PC-9 (cell line): ENCODE measurements at regions not wholly inside any gene's neighbourhood (a gene's known extent, or its start where the extent isn't known, plus 50 kb on each side); places are given as distances from the start of the nearest gene placed in this dataset.

Source experiments
- BruUV-seq: library from RNA; stranded (reverse); fragments of 400-500 nt; replicated peaks from 2 replicates; lab custom pipeline; 2021; lab: Mats Ljungman, UMichigan
- CTCF ChIA-PET: fragments of 300-600 bp; sonication (Branson Sonifier 250); formaldehyde crosslinking; loops from one replicate; lab custom pipeline; 2022; ENCODE audit warnings: antibody characterized with exemption; lab: Charles Lee
- POLR2A ChIA-PET: fragments of 300-600 bp; sonication (Branson Sonifier 250); formaldehyde crosslinking; loops from one replicate; lab custom pipeline; 2022; ENCODE audit warnings: antibody characterized with exemption; ENCODE audit not compliant: unreplicated experiment; lab: Charles Lee
- DNase-seq, 2 experiments: peaks; one replicate each; pipeline versions ENCODE4 v3.0.0 to v3.0.0-alpha.2; 2015 to 2022; ENCODE audit warnings: mixed read lengths in 1 of 2
- H2AFZ ChIP-seq: fragments of 200-600 bp; sonication (generic); 2 replicates; pipeline ENCODE4 v1.8.1; 2017; ENCODE audit warnings: antibody characterized with exemption
- H3F3A ChIP-seq: fragments of 200-600 bp; sonication (generic); 2 replicates; pipeline ENCODE4 v1.8.1; 2017; ENCODE audit warnings: antibody characterized with exemption, mild to moderate bottlenecking, low read depth; ENCODE audit not compliant: insufficient read depth
- H3K27ac ChIP-seq: fragments of 200-600 bp; sonication (generic); 2 replicates; pipeline ENCODE4 v1.6.1; 2016; ENCODE audit warnings: mixed run types
- H3K27me3 ChIP-seq: fragments of 200-600 bp; sonication (generic); 2 replicates; pipeline ENCODE4 v1.6.1; 2016; ENCODE audit warnings: low read depth, mixed run types; ENCODE audit not compliant: insufficient read depth
- H3K36me3 ChIP-seq: fragments of 200-600 bp; sonication (generic); 2 replicates; pipeline ENCODE4 v1.6.1; 2016; ENCODE audit warnings: low read depth, mixed run types
- H3K4me1 ChIP-seq: fragments of 200-600 bp; sonication (generic); replicated peaks from 2 replicates; pipeline ENCODE4 v1.6.1; 2016; ENCODE audit warnings: mixed run types; ENCODE audit not compliant: insufficient read depth
- H3K4me2 ChIP-seq: fragments of 200-600 bp; sonication (generic); 2 replicates; pipeline ENCODE4 v1.6.1; 2017; ENCODE audit warnings: mixed run types
- H3K4me3 ChIP-seq: fragments of 200-600 bp; sonication (generic); 2 replicates; pipeline ENCODE4 v1.6.1; 2016; ENCODE audit warnings: mixed run types
- H3K79me2 ChIP-seq: fragments of 200-600 bp; sonication (generic); 2 replicates; pipeline ENCODE4 v1.6.1; 2017; ENCODE audit warnings: low read depth, mixed run types
- H3K9me2 ChIP-seq: fragments of 200-600 bp; sonication (generic); 2 replicates; pipeline ENCODE4 v1.8.1; 2017; ENCODE audit warnings: mild to moderate bottlenecking; ENCODE audit not compliant: insufficient read depth
- H3K9me3 ChIP-seq: fragments of 200-600 bp; sonication (generic); 2 replicates; pipeline ENCODE4 v1.8.1; 2016; ENCODE audit warnings: low read depth; ENCODE audit not compliant: insufficient read depth
- H4K20me1 ChIP-seq: fragments of 200-600 bp; sonication (generic); 2 replicates; pipeline ENCODE4 v1.8.1; 2017; ENCODE audit not compliant: insufficient read depth
- EZH2 ChIP-seq: fragments of 200-600 bp; sonication (generic); IDR thresholded peaks from 2 replicates; pipeline ENCODE4 v1.8.0; 2017; ENCODE audit warnings: antibody characterized with exemption, low read depth
- intact Hi-C: fragments of 100-400 bp; cut with micrococcal nuclease; formaldehyde crosslinking; loops from one replicate; pipeline ENCODE4 v1.10.0; 2022; ENCODE audit not compliant: unreplicated experiment
- TF ChIP-seq, protein P1 (sequence below): fragments of 200-600 bp; sonication (generic); conservative IDR thresholded peaks from 2 replicates; pipeline ENCODE4 v1.6.1; 2017; ENCODE audit warnings: mixed run types, antibody characterized with exemption, mild to moderate bottlenecking, moderate library complexity

DNA sequence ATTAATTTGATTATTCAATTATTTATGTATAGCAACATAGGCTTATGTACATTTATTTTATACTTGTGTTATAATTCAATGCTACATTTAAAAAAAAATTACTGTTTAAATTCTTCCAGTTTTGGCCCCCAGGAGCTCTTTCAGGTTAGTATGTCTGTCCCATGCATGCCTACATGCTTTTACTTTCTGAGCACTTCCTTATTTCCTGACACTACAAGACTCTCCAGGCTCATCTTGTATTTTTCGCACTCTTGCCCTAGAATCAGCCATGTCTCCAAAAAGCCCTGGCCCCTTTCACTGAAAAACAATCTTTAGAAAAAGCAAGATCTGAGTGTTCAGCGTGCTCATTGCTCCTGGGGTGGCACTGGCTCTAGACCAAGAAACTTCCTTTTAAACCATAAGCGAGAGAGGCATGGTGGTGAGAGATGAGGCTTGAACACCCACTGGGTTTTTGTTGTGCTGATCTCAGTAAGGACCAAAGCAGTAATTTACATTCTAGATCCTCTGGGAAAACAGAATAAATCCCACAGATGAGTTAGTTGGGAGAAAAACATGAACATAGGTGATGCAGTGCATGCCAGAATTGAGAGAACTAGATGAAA is 95.0 kb downstream of the SLC30A10 start:
- no peaks in the 10 kb centered on the region for H3K9me2 ChIP-seq
- H4K20me1 ChIP-seq: no peaks in the 10 kb centered on the region
- no peak overlapping the region for H3K4me2 ChIP-seq
- H3K4me1 ChIP-seq: no peaks in the 10 kb centered on the region
- H3K79me2 ChIP-seq: no peaks in the 10 kb centered on the region
- H3K27me3 ChIP-seq: no peaks in the 10 kb centered on the region
- no peak overlapping the region for H3K27ac ChIP-seq
- H3K9me3 ChIP-seq: no peaks in the 10 kb centered on the region
- BruUV-seq: no TSS peak
- H2AFZ ChIP-seq: no peak overlapping the region
- intact Hi-C loops: no loop called here
- no peak overlapping the region for H3K4me3 ChIP-seq
- ChIA-PET POLR2A (no interaction called here), CTCF (no interaction called here)
- TF ChIP-seq EZH2: no peak
- TF ChIP-seq, protein P1, sequence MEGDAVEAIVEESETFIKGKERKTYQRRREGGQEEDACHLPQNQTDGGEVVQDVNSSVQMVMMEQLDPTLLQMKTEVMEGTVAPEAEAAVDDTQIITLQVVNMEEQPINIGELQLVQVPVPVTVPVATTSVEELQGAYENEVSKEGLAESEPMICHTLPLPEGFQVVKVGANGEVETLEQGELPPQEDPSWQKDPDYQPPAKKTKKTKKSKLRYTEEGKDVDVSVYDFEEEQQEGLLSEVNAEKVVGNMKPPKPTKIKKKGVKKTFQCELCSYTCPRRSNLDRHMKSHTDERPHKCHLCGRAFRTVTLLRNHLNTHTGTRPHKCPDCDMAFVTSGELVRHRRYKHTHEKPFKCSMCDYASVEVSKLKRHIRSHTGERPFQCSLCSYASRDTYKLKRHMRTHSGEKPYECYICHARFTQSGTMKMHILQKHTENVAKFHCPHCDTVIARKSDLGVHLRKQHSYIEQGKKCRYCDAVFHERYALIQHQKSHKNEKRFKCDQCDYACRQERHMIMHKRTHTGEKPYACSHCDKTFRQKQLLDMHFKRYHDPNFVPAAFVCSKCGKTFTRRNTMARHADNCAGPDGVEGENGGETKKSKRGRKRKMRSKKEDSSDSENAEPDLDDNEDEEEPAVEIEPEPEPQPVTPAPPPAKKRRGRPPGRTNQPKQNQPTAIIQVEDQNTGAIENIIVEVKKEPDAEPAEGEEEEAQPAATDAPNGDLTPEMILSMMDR: no peak
- H3F3A ChIP-seq: no peaks in the 10 kb centered on the region
- no peak for DNase-seq
- H3K36me3 ChIP-seq: no peaks in the 10 kb centered on the region

DNA sequence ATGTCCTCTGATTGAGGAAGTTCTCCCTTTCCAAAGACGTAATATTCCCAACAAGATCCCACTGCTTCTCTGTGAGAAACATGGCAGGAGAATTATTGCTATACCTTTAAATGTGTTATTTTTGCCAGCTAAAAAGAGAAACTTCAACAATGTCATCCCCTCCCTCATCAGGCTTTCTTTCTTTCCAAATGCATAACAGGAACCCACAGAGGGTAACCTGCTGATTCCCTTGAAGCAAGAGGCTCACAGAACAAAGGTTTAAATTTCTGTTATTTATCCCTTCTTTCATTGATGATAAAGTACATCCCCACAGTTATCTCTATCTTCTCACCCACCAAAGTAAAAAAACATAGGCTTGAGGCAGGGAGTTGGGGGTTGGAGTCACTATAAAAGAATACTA is 102.1 kb downstream of the SLC30A10 start:
- Histone ChIP-seq H3K27ac (no peak overlapping the region), H3F3A (no peaks in the 10 kb centered on the region), H3K9me3 (0 out of 2 replicates have a peak, but pooled peaks cover 3% of the 10 kb centered on the region), H3K79me2 (no peaks in the 10 kb centered on the region), H4K20me1 (no peaks in the 10 kb centered on the region), H3K4me1 (no peaks in the 10 kb centered on the region), H3K9me2 (peaks cover 4% of the 10 kb centered on the region), H2AFZ (no peak overlapping the region), H3K36me3 (no peaks in the 10 kb centered on the region), H3K4me2 (no peak overlapping the region), H3K27me3 (no peaks in the 10 kb centered on the region), H3K4me3 (no peak overlapping the region)
- no peak for TF ChIP-seq EZH2
- TF ChIP-seq, protein P1: no peak
- intact Hi-C loops: no loop called here
- BruUV-seq: no TSS peak
- POLR2A ChIA-PET: no interaction called here
- no peak for DNase-seq
- CTCF ChIA-PET: no interaction called here

DNA sequence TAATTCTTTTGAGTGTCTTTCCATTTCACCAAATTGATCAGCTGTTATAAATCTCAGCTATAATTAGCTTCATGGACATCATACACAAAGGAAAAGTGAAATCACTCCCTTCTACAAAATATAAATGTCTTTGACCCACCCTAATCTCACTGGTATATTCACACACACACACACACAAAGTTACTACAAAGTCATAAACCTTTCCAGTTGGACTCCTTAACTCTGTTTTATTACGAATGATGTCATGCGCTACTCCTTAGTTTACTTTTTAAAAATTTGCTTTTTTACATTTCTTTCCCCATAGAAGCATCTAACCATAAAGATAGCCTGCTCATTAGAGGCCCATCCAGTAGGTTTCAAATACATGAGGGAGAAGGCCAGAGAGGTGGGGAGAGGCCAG is 103.0 kb downstream of the SLC30A10 start:
- BruUV-seq: no TSS peak
- Histone ChIP-seq H3K36me3 (no peaks in the 10 kb centered on the region), H3K4me1 (no peaks in the 10 kb centered on the region), H3K9me3 (0 out of 2 replicates have a peak, but pooled peaks cover 3% of the 10 kb centered on the region), H3K4me3 (no peak overlapping the region), H4K20me1 (no peaks in the 10 kb centered on the region), H3K9me2 (peaks cover 4% of the 10 kb centered on the region), H3F3A (no peaks in the 10 kb centered on the region), H3K4me2 (no peak overlapping the region), H3K27me3 (no peaks in the 10 kb centered on the region), H3K27ac (no peak overlapping the region), H2AFZ (no peak overlapping the region), H3K79me2 (no peaks in the 10 kb centered on the region)
- POLR2A ChIA-PET: no interaction called here
- TF ChIP-seq EZH2: no peak
- TF ChIP-seq, protein P1: no peak
- CTCF ChIA-PET: no interaction called here
- intact Hi-C loops: no loop called here
- DNase-seq: no peak
